NCI-H2227 treated with DMSO at 0.1 percent for 48 hours (cell line): ENCODE measurements at regions not wholly inside any gene's neighbourhood (a gene's known extent, or its start where the extent isn't known, plus 50 kb on each side); places are given as distances from the start of the nearest gene placed in this dataset.
"Not testable (repeated sequence)": the region's sequence is repeated elsewhere in the genome, so short reads cannot be mapped to it uniquely, and the experiment has no call there.

Experiments used
- DNase-seq: peaks from one replicate; lab custom pipeline; 2025; lab: John Stamatoyannopoulos, UW

DNA sequence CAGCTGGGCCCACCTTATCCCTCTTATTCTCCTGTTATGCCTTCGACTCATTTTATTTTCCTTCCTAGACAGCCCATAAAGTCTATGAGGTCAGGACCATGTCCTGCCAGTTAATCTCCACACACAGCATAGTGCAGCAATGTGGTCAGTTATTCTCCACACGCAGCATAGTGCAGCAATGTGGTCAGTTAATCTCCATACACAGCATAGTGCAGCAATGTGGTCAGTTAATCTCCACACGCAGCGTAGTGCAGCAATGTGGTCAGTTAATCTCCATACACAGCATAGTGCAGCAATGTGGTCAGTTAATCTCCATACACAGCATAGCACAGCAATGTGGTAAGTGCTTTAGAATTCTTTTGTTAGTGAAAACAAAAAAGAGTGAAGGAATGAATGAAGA lies 77.8 kb downstream of the TEX36 start:
- DNase-seq: no peak

DNA sequence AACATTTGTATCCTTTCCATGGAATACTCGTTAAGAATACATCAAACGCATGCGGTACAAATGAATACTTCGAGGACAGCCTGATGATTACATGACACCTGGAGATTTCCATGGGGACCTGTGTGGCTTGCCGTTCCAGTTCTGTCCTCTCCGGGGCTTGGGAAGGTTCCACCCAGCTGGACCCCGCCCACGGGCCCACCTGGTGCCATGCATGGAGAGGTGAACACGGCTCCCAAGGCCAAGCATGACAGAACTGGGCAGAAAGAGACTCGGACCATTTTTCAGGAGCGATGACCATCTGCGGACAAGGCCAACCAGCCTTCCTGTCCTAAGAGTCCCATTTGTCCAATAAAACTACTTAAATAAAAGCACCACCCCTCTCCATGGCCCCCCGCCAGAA lies 80.1 kb downstream of the TEX36 start:
- DNase-seq: no peak

DNA sequence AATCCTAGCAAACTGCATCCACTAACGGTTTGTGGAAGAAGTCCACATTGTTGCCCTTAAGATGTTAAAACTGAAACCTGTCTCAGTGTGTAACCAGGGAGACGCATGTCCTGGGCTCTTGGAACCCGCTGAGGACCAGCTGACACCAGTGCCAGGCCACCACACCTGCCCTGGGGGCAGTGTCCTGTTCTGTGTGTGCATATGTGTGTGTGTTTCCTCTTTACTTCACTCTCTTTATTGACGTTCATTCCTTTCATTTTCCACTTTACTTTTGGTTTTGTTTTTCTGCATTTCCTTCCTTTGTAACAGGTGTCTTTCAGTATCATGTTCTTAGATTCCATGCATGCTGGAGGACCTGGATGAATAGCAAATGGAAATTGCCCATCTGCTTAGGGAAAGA lies 83.8 kb downstream of the TEX36 start:
- DNase-seq: no peak

DNA sequence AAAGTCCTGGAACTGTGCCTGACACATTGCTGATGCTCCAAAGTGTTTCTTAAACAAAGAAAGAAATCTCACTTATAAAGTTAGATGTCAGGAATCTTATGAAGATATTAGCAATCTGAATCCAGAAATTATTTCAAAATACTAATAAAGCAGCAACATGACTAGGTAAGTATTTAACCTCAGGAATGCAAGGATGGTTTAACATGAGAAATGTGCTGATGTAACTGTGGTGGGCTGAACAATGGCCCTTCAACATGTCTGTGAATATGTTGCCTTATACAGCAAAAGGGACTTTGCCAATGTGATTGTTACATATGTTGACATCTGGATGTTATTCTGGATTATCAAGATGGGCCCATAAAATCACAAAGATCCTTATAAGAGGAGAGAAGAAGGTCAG lies 87.1 kb downstream of the TEX36 start:
- no peak for DNase-seq

DNA sequence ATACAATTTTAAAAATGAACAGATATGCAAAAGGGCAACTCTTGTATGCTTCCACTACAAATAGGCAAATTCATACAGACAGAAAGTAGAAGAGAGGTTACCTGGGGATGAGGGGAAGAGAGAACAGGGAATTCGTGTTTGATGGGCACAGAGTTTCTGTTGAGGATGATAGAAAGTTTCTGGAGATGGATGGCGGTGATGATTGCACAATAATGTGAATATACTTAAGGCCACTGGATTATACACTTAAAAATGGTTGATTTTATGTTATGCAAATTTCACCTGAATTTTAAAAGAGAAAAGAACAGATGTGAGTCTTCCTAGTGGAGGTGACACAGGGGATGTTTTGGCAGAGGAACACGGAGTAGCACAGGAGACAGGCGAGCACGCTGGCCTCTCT lies 89.3 kb downstream of the TEX36 start:
- no peak for DNase-seq

DNA sequence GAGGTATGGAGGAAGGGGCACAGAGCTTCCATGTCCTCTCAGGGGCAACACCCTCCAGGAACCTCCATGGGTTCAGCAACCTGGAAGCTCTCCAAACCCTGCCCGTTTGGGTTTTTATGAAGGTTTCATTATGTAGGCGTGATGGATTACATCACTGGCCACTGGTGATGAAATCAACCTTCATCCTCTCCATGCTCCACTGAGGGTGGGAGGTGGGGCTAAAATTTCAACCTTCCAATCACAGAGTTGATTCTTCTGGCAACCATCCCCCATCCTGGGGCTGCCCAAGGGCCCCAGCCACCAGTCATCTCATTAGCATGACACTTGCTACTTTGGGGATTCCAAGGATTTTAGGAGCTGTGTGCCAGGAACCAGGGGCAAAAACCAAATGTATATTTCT lies 90.1 kb downstream of the TEX36 start:
- DNase-seq: no peak

DNA sequence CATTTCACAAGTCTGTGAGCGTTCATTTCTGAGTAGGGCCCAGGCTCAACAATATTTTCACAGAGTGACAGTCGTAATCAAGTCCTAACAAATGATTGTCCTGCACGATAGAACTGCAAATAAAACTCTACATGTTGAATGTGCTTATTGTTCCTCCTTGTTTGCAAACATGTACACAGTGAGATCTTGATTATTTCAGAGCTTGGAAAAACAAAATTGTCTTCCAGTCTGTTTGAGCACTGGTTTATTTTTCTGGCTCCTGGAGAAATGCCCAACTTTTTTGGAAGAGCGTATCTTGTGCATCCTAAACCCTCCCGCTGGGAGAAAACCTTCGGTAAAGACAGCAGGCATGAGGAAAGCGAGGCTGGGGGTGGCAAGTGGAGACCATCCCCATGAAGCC lies 91.1 kb downstream of the TEX36 start:
- DNase-seq: no peak

DNA sequence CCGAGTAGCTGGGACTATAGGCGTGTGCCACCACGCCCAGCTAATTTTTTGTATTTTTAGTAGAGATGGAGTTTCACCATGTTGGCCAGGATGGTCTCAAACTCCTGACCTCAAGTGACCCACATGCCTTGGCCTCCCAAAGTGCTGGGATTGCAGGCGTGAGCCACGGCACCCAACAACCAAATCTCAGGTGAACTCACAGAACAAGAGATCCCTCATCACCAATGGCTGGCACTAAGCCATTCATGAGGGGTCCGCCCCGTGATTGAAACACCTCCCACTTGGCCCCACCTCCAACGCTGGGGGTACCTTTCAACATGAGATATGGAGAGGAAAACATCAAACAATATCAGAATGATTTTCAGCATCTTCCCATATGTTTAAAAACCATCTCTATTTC lies 94.2 kb downstream of the TEX36 start:
- DNase-seq: not testable (repeated sequence)

DNA sequence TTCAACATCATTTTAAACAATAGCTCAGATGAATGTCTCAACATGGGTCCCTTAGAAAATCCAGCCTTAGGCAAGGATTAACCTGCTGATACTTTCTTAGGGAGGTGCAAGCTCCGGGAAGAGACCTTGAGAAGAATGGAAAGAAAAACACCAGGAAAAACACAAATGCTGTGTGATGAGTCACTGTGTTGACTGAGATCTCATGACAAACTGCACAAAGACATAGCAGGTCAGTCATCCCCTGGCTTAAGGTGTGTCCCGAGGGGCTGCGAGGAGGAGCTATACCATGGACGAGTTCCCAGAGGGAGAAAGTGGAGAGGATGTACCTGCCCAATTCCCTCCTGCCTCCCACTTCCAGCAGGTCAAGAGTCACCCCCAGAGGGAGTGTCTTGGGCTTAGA lies 98.0 kb downstream of the TEX36 start:
- no peak for DNase-seq

DNA sequence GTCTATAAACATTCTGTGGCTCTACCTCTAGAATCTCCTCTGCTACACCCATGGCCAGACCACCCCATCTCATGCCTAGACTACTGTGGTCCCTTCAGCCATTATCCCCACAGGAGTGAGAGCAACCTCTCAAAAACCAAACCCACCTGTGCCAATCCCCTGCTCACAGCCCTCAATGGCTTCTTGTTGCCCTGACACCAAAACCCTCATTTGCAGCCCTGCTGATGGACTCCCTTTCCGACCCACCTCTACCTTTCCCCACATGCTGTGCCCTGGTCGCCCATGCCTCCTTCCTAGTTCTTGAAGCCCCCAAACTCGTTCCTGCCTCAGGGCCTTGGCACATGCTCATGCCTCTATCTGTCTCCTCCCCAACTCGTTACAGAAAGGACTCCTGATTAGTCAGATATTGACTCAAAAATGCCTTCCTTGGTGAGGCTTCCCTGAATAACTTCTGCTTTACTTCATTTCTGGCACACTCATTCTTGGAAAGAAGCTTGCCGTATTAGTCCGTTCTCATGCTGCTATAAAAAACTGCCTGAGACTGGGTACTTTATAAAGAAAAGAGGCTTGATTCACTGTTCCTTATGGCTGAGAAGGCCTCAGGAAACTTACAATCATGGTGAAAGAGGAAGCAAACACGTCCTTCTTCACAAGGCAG lies 104.2 kb downstream of the TEX36 start:
- DNase-seq: no peak

DNA sequence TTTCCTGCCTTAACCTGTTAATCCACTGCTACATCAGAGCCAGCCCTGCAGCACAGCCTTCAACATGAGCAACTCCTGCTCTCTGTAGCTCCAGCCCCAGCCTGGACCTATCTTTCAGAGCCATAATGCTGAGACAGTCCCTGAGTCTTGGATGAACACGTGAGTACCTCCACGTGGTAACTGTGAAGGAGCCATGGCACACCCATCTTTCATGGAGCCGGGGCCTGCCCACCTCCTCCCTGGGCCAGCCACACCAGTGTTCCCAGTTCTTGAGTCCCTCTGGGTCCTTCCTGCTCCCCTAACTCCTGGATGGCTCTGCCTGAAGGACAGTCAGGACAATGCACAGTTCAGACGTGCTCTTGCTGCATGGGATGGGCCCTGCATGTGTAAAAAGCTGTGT lies 107.1 kb downstream of the TEX36 start:
- no peak for DNase-seq

DNA sequence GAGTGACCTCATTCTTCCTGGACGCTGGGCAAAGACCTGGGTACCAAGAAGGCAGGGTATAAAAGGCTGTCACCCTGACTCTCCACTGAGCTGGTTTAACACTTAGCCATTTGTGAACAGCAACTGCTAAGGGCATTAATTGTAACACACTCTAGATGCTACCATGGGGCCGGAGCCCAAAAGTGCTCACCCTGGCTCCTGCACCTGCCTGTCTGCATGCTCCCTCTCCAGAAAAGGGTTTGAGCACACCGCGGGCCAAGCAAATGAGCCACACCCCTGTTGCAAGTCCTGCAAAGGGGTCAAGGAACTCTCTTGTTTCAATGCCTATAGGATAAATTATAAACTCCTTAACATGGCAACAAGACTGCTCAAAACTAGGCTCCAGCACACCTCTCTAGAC lies 114.8 kb downstream of the TEX36 start:
- DNase-seq: no peak

DNA sequence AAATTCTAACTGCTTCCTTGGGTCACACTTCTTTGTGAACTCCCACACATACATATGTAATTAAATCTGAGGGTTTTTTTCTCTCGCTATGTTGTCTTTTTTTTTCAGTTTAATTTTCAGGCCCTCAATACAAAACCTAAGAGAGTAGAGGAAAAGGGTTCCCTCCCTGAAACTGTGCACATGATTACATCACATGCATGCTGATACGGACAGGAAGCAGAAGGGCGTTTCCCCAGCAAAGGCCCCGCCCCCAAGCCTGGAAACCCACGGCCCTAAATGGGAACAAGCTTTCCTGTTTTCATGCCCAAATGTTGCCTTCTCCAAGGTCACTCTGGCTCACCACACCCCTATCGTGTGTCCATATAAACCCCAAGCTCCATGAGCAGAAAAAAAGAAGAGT lies 115.4 kb downstream of the TEX36 start:
- DNase-seq: no peak

DNA sequence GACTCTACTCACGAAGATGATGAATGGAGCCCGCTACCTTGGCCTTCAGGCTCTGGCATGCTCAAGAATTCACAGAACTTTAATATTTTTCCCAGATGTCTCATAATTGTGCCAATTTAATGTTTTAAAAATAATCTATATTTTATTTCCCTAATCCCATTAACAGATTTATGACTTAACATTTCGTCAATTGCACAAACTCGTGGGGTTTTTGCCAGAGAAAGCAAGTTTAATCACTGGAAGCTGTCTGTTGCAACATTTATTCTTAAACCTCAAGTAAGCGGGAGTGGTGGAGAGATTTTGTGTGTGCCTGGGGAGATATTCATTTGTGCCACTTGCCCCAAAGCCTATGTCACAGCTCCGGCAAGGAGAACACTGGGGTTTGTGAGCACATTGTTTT lies 117.9 kb downstream of the TEX36 start:
- no peak for DNase-seq

DNA sequence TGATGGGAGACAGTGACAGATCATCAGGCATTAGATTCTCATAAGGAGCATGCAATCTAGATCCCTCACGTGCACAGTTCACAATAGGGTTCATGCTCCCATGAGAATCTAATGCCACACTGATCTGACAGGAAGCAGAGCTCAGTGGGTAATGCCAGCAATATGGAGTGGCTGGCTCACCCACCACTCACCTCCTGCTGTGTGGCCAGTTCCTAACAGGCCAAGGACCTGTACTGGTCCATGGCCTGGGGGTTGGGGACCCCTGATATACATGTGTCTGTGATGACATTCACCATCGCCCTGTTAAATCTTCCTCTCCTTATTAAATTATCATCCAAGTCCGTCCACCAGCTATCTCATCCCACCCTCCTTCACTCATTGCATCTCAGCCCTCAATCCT lies 118.4 kb downstream of the TEX36 start:
- no peak for DNase-seq

DNA sequence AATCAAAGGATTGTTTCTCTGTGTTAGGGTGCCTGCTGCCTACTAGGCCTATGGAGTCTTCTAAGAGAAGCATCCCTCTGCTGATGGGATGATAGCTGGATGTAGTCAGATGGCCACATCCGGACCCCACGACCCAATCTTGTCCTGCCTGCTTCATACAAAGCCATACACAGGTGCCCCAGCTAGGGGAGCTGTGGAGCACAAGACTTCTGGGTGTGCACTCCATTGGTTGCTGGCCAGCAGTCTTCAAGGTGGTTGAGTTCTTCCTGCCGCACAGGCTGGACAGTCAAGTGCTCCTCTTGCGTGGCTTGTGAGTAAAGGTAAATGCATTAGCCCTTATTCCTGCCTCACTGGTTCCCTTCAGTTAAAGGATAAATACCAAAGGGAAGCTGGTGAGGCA lies 120.2 kb downstream of the TEX36 start:
- DNase-seq: no peak

DNA sequence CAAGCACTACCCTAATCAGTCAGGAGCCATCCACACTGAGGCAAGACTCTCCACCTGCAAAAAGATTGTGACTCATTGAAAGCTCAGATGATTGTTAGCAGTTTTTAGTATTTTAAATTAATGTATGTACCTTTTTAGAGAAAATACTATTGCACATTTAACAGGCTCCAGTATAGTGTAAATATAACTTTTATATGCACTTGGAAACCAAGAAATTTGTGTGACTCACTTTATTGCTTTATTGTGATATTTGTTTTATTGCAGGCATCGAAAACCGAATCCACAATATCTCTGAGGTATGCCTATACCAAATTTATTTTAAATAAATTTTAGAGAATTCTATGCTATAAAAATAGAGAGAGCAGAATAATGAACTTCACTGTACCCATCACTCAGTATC lies 122.0 kb downstream of the TEX36 start:
- DNase-seq: no peak

DNA sequence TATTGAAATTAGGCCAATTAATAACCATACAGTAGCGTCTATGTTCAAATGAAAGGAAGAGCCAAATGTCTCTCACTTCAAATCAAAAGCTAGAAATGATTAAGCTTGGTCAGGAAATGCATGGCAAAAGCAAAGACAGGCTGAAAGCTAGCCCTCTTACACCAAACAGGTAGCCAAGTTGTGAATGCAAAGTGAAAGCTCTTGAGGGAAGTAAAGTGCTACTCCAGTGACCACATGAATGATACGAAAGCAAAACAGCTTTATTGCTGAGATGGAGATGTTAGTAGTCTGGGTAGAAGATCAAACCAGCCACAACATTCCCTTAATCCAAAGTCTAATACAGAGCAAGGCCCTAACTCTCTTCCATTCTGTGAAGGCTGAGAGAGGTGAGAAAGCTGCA lies 123.8 kb downstream of the TEX36 start:
- DNase-seq: no peak

DNA sequence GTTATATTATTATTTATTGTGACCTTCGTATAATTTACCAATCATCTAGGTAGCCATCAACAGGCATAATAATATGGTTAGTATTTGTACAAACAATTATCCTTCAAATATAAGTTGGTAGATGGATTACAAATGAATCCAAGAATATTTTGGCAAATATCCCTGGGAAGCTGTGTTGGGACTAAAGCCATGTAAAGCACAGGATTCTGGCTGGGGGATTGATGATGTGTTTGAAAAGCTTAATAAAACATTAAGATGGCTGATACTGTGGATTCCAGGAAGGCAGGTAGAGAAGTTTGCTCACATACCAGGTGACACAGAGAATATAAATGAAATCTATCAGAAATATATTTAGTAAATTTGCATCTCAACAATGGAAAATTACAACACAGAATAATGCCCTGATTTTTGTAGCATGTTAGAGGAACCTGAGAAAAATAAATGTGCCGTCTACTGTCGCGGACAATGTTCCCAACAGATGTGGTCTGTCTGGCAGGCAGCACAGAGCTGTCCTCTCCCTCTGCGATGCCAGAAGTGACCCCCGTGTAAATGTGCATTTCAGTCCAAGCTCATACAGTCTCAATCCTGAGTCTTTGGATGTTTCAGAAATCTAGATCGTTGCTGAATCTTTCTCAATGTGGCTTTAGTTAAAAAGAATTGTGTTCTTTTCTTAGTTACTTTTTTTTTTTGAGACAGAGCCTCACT lies 125.0 kb downstream of the TEX36 start:
- DNase-seq: no peak

DNA sequence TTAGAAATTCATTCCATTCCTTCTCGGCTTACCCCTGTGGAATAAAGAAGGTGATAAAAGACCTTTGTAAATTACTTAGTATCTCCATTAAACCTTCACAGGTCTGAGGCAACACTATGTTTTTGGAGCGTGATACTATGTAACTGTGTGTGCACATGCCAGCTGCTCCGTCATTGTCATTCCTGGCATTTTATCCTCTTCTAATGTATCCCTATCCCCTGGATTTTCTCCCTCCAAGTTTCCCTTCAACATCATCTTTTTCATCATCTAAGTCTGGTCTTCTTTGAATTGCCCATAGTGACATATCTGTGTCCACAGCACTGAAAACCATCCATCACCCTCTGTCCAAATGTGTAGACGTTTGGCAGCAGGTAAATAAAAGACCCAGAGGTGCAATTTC lies 125.7 kb downstream of the TEX36 start:
- no peak for DNase-seq

DNA sequence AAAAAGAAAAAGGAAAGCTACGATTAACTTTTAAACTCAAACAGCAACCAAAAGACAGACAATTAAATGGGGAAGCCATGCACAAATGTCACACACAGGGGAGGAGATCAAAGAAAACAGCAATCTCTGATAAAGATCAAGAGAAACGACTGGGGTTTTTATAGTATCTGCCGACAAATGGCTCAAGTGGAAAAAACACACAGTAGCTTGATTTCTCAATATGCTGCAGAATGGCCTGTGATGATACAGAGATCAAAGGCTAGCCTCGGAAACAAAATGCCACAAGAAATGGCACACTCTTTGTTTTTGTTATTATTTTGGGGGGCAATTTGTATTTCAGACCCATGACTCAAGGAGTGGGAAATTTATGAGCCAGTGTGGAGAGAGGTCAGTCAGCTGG lies 126.1 kb downstream of the TEX36 start:
- DNase-seq: no peak

DNA sequence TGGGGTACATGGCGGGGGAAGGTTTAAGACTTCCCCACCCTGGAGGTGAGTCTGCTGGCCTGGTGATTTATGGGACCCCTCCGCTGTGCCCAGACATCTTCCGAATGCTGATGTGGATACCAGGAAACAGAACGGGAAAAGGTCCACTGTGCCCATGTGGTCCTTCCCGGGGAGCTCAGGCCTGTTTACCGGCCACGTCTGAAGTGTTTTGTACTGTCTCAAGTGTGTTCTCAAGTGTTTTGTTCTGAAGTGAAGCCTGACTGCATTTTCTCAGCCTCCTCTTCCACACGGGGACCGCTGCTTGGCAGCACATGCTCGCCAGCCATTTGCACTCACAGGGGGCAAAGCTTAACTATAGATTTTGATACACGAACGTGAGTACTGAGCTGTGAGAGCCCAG lies 127.2 kb downstream of the TEX36 start:
- no peak for DNase-seq

DNA sequence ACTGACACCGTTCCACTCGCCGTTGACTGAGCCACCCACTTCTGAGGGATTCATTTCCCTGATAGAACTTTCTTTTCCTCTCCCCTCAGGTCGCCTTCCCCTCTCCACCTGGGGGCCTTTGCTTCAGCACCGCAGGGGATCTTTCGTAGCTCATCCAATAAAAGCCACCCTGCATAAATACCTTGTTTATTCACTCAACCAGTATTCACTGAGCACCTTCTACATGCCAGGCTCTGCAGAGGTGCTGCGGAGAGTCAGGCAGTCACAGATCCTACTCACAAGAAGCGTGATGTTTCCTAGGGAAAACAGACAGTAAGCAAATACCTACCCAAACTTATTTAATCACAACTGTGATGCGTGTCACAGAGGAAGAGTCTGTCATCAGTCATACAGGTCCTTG lies 127.7 kb downstream of the TEX36 start:
- DNase-seq: no peak

DNA sequence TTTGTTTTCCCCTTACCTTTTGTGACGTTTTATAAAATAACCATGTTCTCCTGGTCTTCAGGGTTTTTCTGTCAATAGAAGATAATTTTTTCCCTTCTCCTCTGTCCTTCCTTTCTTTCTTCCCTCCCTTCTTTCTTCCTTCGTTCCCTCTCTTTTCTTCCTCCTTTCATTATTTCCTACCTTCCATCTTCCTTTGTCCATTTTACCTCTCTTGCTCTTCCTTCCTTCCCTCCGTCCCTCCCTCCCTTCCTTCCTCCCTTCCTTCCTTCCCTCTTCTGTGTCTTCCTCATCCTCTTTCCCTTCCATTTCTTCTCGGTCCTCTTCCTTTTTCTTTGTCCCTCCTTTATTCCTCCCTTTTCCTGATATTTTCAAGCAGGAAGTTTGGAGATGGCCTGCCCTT lies 128.2 kb downstream of the TEX36 start:
- no peak for DNase-seq
